Transverse colon (tissue), 4 donors: ENCODE measurements at regions not wholly inside any gene's neighbourhood (a gene's known extent, or its start where the extent isn't known, plus 50 kb on each side); places are given as distances from the start of the nearest gene placed in this dataset.

Source experiments
- DNase-seq: peaks from one replicate; pipeline ENCODE4 v3.0.0-alpha.2; 2019
- H3K27ac ChIP-seq, 4 donors: fragments of 200-600 bp; sonication (generic); 2 replicates each; pipeline ENCODE4 v1.5.1; 2016 to 2018; ENCODE audit warnings: inconsistent platforms in 4 of 4
- H3K27me3 ChIP-seq: fragments of 200-600 bp; sonication (generic); 2 replicates; pipeline ENCODE4 v1.5.1; 2017; ENCODE audit warnings: inconsistent platforms
- H3K36me3 ChIP-seq, 4 donors: fragments of 200-600 bp; sonication (generic); 2 replicates each; pipeline ENCODE4 v1.5.1; 2017 to 2019; ENCODE audit warnings: inconsistent platforms in 4 of 4
- H3K4me1 ChIP-seq, 4 donors: fragments of 200-600 bp; sonication (generic); 2 replicates each; pipeline ENCODE4 v1.5.1; 2017 to 2020; ENCODE audit warnings: inconsistent platforms in 4 of 4
- H3K4me3 ChIP-seq, 4 donors: fragments of 200-600 bp; sonication (generic); 1 replicate in 1 of 4; 2 replicates in 3 of 4; pipeline versions ENCODE4 v1.5.1 to v1.6.1; 2017 to 2019; ENCODE audit warnings: inconsistent platforms in 4 of 4
- H3K9me3 ChIP-seq, 2 donors: fragments of 200-600 bp; sonication (generic); 2 replicates each; pipeline ENCODE4 v1.5.1; 2017 to 2019; ENCODE audit warnings: inconsistent platforms in 2 of 2
- CTCF ChIP-seq, 5 experiments: fragments of 200-600 bp in 3 of 5; fragments of 450-650 bp in 2 of 5; sonication (generic) in 3 of 5; IDR thresholded peaks; 1 replicate in 2 of 5; 2 replicates in 3 of 5; pipeline ENCODE4 v1.5.1; 2016 to 2017; ENCODE audit warnings: antibody characterized with exemption in 5 of 5, inconsistent platforms in 3 of 5, mild to moderate bottlenecking in 2 of 5, moderate library complexity in 1 of 5
- EP300 ChIP-seq: sonication (generic); formaldehyde crosslinking; IDR thresholded peaks from one replicate; pipeline ENCODE4 v1.6.1; 2017; ENCODE audit warnings: antibody characterized with exemption, low read depth
- POLR2A ChIP-seq: fragments of 450-650 bp; IDR thresholded peaks from one replicate; pipeline ENCODE4 v1.6.1; 2016; ENCODE audit warnings: antibody characterized with exemption, mild to moderate bottlenecking, moderate library complexity
- POLR2AphosphoS5 ChIP-seq, 3 donors: sonication (generic); formaldehyde crosslinking; IDR thresholded peaks; one replicate each; pipeline ENCODE4 v1.6.1; 2016; ENCODE audit warnings: antibody characterized with exemption in 3 of 3
- WGBS, 2 donors: methylation state at CpG; one replicate each; pipeline ENCODE4 v1.1.5; 2018; ENCODE audit warnings: low coverage in 1 of 2; 5-methylcytosine and 5-hydroxymethylcytosine counted together
- in situ Hi-C, 4 donors: fragments of 200-750 bp; cut with MboI; loops; one replicate each; pipeline versions ENCODE4 v1.15.0 to v1.15.1; 2017; ENCODE audit warnings: low sequenced_read_pairs in 3 of 4, low pct_ligation_motif_present in 1 of 4, low pct_unique_long_range_greater_than_20kb in 1 of 4
- intact Hi-C: fragments of 100-400 bp; cut with DNase I; formaldehyde crosslinking; loops from one replicate; pipeline ENCODE4 v1.15.1; 2023; ENCODE audit warnings: low total_unique reads

GRCh38 chrX:67104982-67105757, 438.7 kb upstream of the AR start:
- TF ChIP-seq CTCF (IDR thresholded peaks at IDR 0.05) (no peak), POLR2A (no peak), POLR2AphosphoS5 (IDR thresholded peaks at IDR 0.05) (no peak), EP300 (no peak)
- Histone ChIP-seq H3K27me3 (no peaks in the 10 kb centered on the region), H3K9me3 (no peaks in the 10 kb centered on the region), H3K27ac (no peak overlapping the region), H3K36me3 (no peaks in the 10 kb centered on the region), H3K4me1 (no peaks in the 10 kb centered on the region), H3K4me3 (no peak overlapping the region)
- 61 to 90% methylated on average over 2 to 6 of the region's 6 CpGs for WGBS, 2 donors
- DNase-seq: no peak
- intact Hi-C loops (no loop called here), in situ Hi-C loops (no loop called here)

DNA sequence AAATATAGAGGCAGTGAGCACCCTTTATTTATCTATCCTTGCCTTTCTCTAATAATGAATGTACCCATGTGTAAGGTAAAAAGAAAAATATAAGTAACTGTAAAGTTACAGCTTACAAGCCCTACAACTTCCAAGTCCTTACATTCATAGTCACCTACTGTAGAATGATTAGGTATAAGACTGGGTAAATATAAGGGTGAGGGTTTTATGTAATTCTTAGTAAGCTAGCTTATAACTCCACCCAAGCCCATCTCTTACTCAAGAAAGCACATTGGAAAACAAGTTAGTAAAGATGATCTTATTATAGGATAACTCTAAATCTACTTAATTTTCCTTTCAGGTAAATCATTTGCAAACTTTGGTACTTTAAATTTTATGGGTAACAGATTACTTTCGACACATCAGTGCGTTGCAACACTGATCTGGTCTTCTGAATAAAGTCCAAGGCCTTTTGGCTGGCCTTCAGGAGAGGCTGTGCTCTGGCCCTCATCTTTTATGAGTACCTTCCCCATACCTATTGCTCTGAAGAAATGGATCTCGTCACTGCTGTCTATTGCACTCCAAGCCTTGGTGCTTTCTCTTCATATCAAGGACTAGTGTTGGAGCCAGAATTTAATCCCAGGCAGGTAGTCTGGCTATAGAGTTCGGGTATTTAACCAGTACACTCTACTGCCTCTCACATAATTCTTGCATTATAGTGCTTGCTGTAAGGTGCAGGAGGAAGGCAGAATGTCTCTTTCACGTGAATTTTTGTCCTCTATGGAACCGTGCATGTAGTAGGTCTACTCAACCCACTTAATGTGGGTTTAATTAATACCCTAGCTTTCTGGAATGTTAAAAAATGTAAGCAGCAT, 443.6 kb upstream of the AR start:
- Histone ChIP-seq H3K36me3 (no peaks in the 10 kb centered on the region), H3K4me1 (no peaks in the 10 kb centered on the region), H3K4me3 (no peak overlapping the region), H3K27ac (no peak overlapping the region), H3K27me3 (no peaks in the 10 kb centered on the region), H3K9me3 (no peaks in the 10 kb centered on the region)
- no peak for DNase-seq
- intact Hi-C loops: no loop called here
- 53 to 100% methylated on average over 2 to 6 of the region's 6 CpGs for WGBS, 2 donors
- no peak for TF ChIP-seq POLR2AphosphoS5 (IDR thresholded peaks at IDR 0.05)
- TF ChIP-seq POLR2A: no peak
- TF ChIP-seq EP300: no peak
- TF ChIP-seq CTCF (IDR thresholded peaks at IDR 0.05): no peak
- in situ Hi-C loops: no loop called here

- in situ Hi-C loops (loop anchor here in 1 of 4 donors (25.0 kb wide), 2 partner anchors 93 to 107 kb away; no protein-coding TSS in a partner anchor), intact Hi-C loops (no loop called here)
- Histone ChIP-seq H3K4me1 (no peaks in the 10 kb centered on the region), H3K27me3 (no peaks in the 10 kb centered on the region), H3K4me3 (no peak overlapping the region), H3K36me3 (no peaks in the 10 kb centered on the region), H3K27ac (no peak overlapping the region), H3K9me3 (no peaks in the 10 kb centered on the region)
- 91% methylated on average over 2 of the region's 2 CpGs; no CpG with 5 or more reads in 1 of the 2 donors for WGBS, 2 donors
- no peak for DNase-seq
- no peak for TF ChIP-seq POLR2A
- no peak for TF ChIP-seq POLR2AphosphoS5 (IDR thresholded peaks at IDR 0.05)
- no peak for TF ChIP-seq CTCF (IDR thresholded peaks at IDR 0.05)
- TF ChIP-seq EP300: no peak
These were observed 449.8 kb upstream of the AR start for GRCh38 chrX:67094061-67094460.

- in situ Hi-C loops: no loop called here
- WGBS, 2 donors: 70% methylated on average over 1 of the region's 1 CpG; no CpG with 5 or more reads in 1 of the 2 donors
- no peak for DNase-seq
These were observed 411.9 kb upstream of the EDA2R start for GRCh38 chrX:67050760-67051159.

More at GRCh38 chrX:67050760-67051159, 411.9 kb upstream of the EDA2R start:
- no peaks in the 10 kb centered on the region for H3K27me3 ChIP-seq
- no peak overlapping the region for H3K4me3 ChIP-seq
- no peak overlapping the region for H3K27ac ChIP-seq
- no peaks in the 10 kb centered on the region for H3K36me3 ChIP-seq
- TF ChIP-seq POLR2AphosphoS5 (IDR thresholded peaks at IDR 0.05) (no peak), EP300 (no peak), CTCF (IDR thresholded peaks at IDR 0.05) (no peak), POLR2A (no peak)
- H3K4me1 ChIP-seq: no peaks in the 10 kb centered on the region
- intact Hi-C loops: no loop called here
- no peaks in the 10 kb centered on the region for H3K9me3 ChIP-seq
